Stimulated activated CD4-positive, alpha-beta T cell treated with anti-CD3 and anti-CD28 coated beads, Interleukin-12 subunit alpha, Interleukin-12 subunit beta, amount 100 ng/mL, for 48 hours (primary cell): ENCODE measurements at regions not wholly inside any gene's neighbourhood (a gene's known extent, or its start where the extent isn't known, plus 50 kb on each side); places are given as distances from the start of the nearest gene placed in this dataset.

Source experiments
- DNase-seq, 3 donors: peaks; one replicate each; pipeline ENCODE4 v3.0.0-alpha.2; 2020; ENCODE audit warnings: low read depth in 2 of 3, low spot score in 1 of 3

DNA sequence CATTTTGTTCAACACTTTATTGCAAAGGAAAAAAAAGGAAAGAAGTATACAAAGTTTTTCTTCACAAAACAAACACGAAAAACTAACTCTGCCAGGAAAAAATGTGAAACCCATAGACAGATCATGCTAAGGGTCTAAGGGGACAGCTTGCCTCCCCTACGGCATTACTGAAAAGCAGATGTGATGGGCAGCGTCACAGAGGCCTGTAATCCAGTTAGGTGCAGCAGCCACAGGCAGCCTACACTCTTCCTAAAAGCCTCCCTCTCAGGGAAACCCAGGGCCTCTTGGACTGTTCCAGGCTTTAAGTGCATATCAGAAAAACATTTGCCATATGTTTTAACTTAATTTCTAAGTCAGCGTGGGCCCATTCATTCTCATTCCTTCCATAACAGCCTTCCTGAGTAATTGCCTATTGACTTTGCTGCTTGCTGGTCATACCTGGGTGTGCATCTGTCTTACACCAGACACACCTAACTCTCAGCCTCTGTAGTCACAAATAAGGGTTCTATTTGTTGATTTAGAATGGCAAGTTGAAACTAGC lies 135.7 kb upstream of the SERP2 start:
- no peak for DNase-seq

DNA sequence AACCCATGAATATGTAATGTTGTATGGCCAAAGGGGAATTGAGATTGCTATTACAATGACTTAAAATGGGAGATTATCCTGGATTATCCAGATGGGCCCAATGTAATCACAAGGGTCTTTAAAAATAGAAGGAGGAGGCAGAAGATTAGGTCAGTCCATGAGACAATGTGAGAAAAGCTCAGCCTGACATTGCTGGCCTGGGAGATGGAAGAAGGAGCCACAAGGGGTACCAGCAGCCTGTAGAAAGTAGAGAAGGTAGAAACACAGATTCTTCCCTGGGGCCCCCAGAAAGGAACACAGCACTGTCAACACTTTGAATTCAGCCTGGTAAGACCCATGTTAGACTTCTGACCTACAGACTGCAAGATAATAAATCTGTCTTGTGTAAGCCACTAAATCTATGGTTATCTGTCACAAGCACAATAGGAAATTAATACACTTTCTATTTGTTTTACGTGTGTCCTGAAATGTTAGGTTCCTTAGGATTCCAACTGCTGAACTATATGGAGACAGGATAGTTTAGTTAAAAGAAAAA lies 132.9 kb upstream of the SERP2 start:
- DNase-seq = no peak

- DNase-seq = no peak
Observed at GRCh38 chr13:44241638-44242037, 132.0 kb upstream of the SERP2 start.

- DNase-seq = no peak
Observed at GRCh38 chr13:44242766-44243165, 130.9 kb upstream of the SERP2 start.

GRCh38 chr13:44243198-44243857 lies 130.3 kb upstream of the SERP2 start:
- peak in 1 of 3 donors; percentile 6 for DNase-seq

DNA sequence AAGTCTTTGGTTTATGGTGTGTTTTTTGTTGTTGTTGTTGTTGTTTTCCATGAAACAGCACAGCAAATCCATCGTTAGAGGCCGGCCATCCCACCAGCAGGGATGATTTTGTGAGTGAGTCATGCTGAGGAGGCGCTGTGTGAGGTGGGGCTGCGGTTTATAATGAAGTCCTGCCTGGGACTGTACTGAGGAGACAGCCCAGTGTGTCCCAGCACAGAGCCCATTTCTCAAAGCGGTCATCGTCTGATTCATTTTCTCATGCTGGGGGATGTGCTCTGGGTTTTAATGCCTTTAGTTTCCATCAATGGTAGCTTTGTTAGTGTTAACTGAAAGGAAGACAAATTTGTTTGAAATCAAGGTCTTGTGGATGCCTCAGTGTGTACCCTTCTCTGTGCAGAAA lies 129.3 kb upstream of the SERP2 start:
- no peak for DNase-seq

GRCh38 chr13:44249431-44249836 lies 124.2 kb upstream of the SERP2 start:
- no peak for DNase-seq

GRCh38 chr13:44252938-44253337 lies 120.7 kb upstream of the SERP2 start:
- DNase-seq = no peak

DNA sequence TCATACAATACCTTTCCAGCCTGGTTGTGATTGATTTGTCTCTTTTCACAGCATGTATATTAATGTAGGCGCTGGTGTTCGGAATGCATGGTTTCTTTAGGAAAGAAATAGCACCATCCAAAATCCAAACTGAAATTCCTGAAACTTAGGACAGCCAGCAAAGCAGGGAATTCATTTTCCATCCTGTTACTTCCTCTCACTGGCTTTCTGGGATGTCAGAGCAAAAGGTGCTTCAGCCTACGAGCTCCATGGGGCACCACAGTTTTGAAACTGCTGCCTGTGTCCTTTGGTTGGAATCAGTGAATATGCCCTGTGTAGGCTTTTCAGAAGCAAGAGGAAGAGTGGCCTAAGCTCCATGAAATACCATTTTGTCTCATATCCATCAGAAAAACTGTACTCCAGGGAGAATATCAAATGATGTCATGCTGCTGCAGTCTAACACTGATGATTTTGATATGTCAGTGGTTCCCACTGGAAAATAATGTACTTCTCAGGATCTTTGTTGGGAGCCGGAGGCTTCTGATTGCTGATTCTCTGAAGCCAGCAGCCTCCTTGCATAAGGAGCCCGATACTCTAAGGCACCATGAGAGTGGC lies 117.8 kb upstream of the SERP2 start:
- no peak for DNase-seq

DNA sequence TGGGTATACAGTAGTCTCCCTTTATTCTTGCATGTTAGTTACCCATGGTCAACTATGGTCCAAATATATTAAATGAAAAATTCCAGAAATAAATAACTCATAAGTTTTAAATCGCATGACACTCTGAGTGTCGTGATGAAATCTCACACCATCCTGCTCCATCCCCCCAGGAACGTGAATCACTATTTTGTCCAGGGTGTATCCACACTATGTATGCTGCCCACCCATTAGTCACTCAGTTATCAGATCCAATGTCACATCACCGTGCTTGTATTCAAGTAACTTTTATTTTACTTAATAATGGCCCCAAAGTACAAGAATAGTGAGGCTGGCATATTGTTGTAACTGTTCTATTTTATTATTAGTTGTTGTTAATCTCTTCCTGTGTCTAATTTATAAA lies 115.8 kb upstream of the SERP2 start:
- no peak for DNase-seq

DNA sequence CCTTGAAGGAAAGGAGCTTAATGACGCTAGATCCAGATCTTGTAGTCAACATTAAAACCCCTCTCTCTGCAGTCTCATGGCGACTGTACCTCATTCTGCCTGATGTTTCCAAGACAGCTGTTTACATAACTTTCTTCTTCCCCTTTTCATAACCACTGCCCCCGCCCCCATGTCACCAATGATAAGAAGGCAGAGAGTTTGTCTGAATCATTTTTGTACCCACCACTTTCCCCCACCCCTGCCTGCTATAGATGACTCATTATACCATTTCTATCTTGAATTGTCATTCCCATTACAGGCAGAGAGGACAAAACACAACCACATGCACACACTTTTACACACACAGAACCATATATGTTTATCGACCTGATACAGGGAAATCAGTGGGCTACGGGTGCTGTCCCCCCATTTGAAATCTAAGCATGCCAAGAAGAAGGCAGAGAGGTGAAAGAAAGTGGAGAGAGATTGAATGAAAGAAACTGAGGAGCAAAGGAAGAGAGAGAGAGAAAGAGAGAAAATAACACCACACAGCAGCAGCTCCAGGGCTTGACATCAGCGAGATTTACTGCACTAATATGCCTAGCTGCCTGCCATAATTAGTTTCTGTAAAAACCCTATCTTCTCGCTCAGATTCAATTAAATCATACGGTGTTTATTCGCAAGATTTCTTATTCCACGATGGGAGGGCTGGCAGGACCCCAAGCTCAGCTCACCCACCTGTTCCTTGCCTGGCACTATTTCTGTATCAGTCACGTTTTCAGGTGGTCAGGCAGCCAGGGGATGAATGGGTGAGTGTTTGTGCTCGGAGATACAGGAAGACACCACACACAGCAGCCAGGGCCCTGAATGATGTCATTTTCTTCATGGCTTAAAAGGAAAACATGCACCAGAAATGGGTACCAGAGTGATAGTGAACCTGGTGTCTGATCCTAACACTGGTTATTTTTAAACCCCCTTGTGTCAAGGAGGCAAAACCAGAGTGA lies 114.3 kb upstream of the SERP2 start:
- peak; percentile 62 to 77 (median 72) for DNase-seq

GRCh38 chr13:44260336-44260735 lies 113.3 kb upstream of the SERP2 start:
- DNase-seq = no peak

- no peak for DNase-seq
Observed at GRCh38 chr13:44263751-44264620, 109.6 kb upstream of the SERP2 start.

DNA sequence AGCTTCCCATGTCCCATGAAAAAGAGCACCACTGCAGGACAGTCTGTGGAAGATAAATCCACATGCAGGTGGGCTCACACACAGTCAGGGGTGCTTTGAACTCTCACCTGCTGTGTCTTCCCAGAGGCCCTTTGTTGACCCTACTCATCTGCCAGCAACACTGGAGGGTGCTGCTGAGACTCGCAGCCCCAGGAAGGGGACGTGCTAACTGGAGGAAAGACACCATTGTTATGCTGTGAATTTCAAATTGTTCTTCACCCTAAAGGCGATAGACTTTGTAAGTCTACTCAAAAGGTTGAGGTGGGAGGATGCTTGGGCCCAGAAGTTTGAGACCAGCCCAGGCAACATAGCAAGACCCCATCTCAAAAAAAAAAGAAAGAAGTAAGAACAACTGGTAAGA lies 107.3 kb upstream of the SERP2 start:
- DNase-seq = no peak

- no peak for DNase-seq
Observed at GRCh38 chr13:44266772-44267171, 106.9 kb upstream of the SERP2 start.

GRCh38 chr13:44267203-44267602 lies 106.4 kb upstream of the SERP2 start:
- no peak for DNase-seq

DNA sequence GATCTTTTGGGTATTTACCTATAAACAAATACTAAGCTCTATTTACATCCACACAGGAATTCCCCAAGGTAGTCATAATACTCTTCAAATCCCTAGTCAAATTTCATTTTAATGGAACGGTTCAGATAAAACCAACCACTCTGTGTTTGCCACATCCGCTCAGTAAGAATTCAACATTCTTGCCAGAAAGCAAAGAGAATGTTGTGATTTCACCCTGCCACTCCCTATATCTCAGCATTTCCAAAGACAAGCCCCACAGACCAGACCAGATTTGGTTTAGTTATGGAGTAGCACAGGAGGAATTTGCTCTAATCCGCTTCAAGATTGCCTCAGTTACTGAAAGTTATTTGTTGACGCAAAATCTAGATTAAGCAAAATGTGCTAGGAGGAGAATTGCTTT lies 105.6 kb upstream of the SERP2 start:
- DNase-seq = no peak

GRCh38 chr13:44268980-44269379 lies 104.6 kb upstream of the SERP2 start:
- no peak for DNase-seq

GRCh38 chr13:44270150-44270549 lies 103.5 kb upstream of the SERP2 start:
- no peak for DNase-seq

GRCh38 chr13:44271031-44271455 lies 102.6 kb upstream of the SERP2 start:
- DNase-seq = no peak
